Esophagus squamous epithelium (tissue), 4 donors: ENCODE measurements at regions not wholly inside any gene's neighbourhood (a gene's known extent, or its start where the extent isn't known, plus 50 kb on each side); places are given as distances from the start of the nearest gene placed in this dataset.

ENCODE experiments used
- CTCF ChIP-seq, 6 experiments: fragments of 450-650 bp in 4 of 6; fragments of 200-600 bp in 2 of 6; sonication (generic) in 2 of 6; IDR thresholded peaks; one replicate each; pipeline ENCODE4 v1.5.1; 2016 to 2019; ENCODE audit warnings: antibody characterized with exemption in 6 of 6, mild to moderate bottlenecking in 4 of 6, moderate library complexity in 4 of 6
- POLR2A ChIP-seq, 4 donors: fragments of 450-650 bp; IDR thresholded peaks; one replicate each; pipeline ENCODE4 v1.6.1; 2017; ENCODE audit warnings: antibody characterized with exemption in 4 of 4, mild to moderate bottlenecking in 4 of 4, moderate library complexity in 3 of 4

- TF ChIP-seq CTCF (IDR thresholded peaks at IDR 0.05) = no peak
- TF ChIP-seq POLR2A (IDR thresholded peaks at IDR 0.05) = no peak
Observed at GRCh38 chr20:60800185-60800584, 451.9 kb upstream of the CDH4 start.
